ENCODE measurements at regions not wholly inside any gene's neighbourhood (a gene's known extent, or its start where the extent isn't known, plus 50 kb on each side); places are given as distances from the start of the nearest gene placed in this dataset.

- no peak for DNase-seq (ENCODE audit: low spot score)
- in situ Hi-C loops (cut with MboI; ENCODE audit: low pct_unique_long_range_greater_than_20kb, low sequenced_read_pairs, unreplicated experiment): no loop called here
- TF ChIP-seq CTCF (IDR thresholded peaks at IDR 0.05; ENCODE audit: extremely low read depth, insufficient read depth, missing control alignments): no peak
Measured at GRCh38 chr15:70431854-70432253, 331.5 kb downstream of the UACA start.

- no peak for DNase-seq (ENCODE audit: low spot score)
- in situ Hi-C loops (cut with MboI; ENCODE audit: low pct_unique_long_range_greater_than_20kb, low sequenced_read_pairs, unreplicated experiment): no loop called here
- TF ChIP-seq CTCF (IDR thresholded peaks at IDR 0.05; ENCODE audit: extremely low read depth, insufficient read depth, missing control alignments): no peak
Measured at GRCh38 chr15:70430069-70430468, 332.4 kb upstream of the TLE3 start.

GRCh38 chr15:70429056-70429722 lies 331.5 kb upstream of the TLE3 start:
- no peak for TF ChIP-seq CTCF (IDR thresholded peaks at IDR 0.05; ENCODE audit: extremely low read depth, insufficient read depth, missing control alignments)

GRCh38 chr15:70428211-70428822 lies 330.6 kb upstream of the TLE3 start:
- in situ Hi-C loops (cut with MboI; ENCODE audit: low pct_unique_long_range_greater_than_20kb, low sequenced_read_pairs, unreplicated experiment): no loop called here
- no peak for DNase-seq (ENCODE audit: low spot score)
- TF ChIP-seq CTCF (IDR thresholded peaks at IDR 0.05; ENCODE audit: extremely low read depth, insufficient read depth, missing control alignments): no peak

More at GRCh38 chr15:70429056-70429722, 331.5 kb upstream of the TLE3 start:
- in situ Hi-C loops (cut with MboI; ENCODE audit: low pct_unique_long_range_greater_than_20kb, low sequenced_read_pairs, unreplicated experiment): no loop called here
- no peak for DNase-seq (ENCODE audit: low spot score)

- no peak for DNase-seq (ENCODE audit: low spot score)
- in situ Hi-C loops (cut with MboI; ENCODE audit: low pct_unique_long_range_greater_than_20kb, low sequenced_read_pairs, unreplicated experiment): no loop called here
- TF ChIP-seq CTCF (IDR thresholded peaks at IDR 0.05; ENCODE audit: extremely low read depth, insufficient read depth, missing control alignments): no peak
Measured at GRCh38 chr15:70427167-70428120, 329.7 kb upstream of the TLE3 start.

- DNase-seq (ENCODE audit: low spot score): no peak
- in situ Hi-C loops (cut with MboI; ENCODE audit: low pct_unique_long_range_greater_than_20kb, low sequenced_read_pairs, unreplicated experiment): no loop called here
- no peak for TF ChIP-seq CTCF (IDR thresholded peaks at IDR 0.05; ENCODE audit: extremely low read depth, insufficient read depth, missing control alignments)
Measured at GRCh38 chr15:70426096-70426821, 328.5 kb upstream of the TLE3 start.

All from GM13977 (cell line).